GM19023 (cell line): ENCODE measurements at regions not wholly inside any gene's neighbourhood (a gene's known extent, or its start where the extent isn't known, plus 50 kb on each side); places are given as distances from the start of the nearest gene placed in this dataset.

Experiments
- ATAC-seq: cut with Tn5 transposase; IDR thresholded peaks from one replicate; pipeline ENCODE4 v1.9.1; 2021; ENCODE audit warnings: mild to moderate bottlenecking, moderate library complexity; ENCODE audit not compliant: unreplicated experiment

GRCh38 chr14:97458661-97459579, 661.7 kb downstream of the VRK1 start:
- no peak for ATAC-seq

GRCh38 chr14:97462081-97462480, 664.9 kb downstream of the VRK1 start:
- no peak for ATAC-seq

- ATAC-seq: no peak
These were observed 671.0 kb downstream of the VRK1 start for GRCh38 chr14:97468220-97468619.

- no peak for ATAC-seq
These were observed 680.2 kb downstream of the VRK1 start for GRCh38 chr14:97477353-97477752.

GRCh38 chr14:97485201-97485600, 688.0 kb downstream of the VRK1 start:
- no peak for ATAC-seq

GRCh38 chr14:97486601-97487120, 689.5 kb downstream of the VRK1 start:
- no peak for ATAC-seq

GRCh38 chr14:97489750-97490149, 692.6 kb downstream of the VRK1 start:
- no peak for ATAC-seq

DNA sequence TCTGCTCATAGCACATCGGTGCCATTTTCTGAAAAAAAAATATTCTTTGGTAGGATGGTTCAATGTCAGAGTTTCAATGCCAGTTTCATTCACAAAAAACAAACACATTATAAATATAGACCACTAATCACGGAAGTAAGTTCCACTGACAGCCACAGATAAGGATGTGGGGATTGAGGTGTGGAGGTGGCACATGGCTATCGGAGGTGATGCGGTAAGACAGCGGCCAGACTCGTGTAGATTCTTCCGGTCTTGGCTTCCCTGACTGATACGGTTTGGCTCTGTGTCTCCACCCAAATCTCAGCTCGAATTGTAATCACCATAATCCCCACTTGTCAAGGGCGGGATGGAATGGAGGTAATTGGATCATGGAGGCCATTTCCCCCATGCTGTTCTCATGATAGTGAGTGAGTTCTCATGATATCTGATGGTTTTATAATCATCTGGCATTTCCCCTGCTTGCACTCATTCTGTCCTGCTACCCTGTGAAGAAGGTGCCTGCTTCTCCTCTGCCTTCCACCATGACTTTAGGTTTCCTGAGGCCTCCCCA, 693.4 kb downstream of the VRK1 start:
- no peak for ATAC-seq

DNA sequence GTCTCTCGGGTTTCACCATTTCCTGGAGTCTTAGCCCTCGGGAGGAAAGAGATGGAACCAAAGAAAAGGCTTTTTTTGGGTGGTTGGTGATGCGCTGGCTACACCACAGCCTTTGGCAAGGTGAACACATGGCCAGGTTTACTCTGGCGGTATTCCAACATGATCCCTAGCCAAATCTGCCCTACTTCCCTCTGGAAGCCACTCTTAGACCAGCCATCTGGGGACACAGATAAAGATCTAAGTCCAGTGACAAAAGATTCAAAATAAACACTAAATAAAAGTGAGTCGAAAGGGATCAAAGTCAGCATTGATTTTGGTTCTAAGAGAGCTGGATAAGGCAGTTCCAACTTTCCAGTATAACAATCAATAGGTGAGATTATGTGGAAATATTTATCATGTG, 694.5 kb downstream of the VRK1 start:
- no peak for ATAC-seq

GRCh38 chr14:97499790-97500481, 702.8 kb downstream of the VRK1 start:
- ATAC-seq: no peak

GRCh38 chr14:97506626-97507025, 709.4 kb downstream of the VRK1 start:
- ATAC-seq: no peak

GRCh38 chr14:97513891-97514290, 716.7 kb downstream of the VRK1 start:
- ATAC-seq: no peak

DNA sequence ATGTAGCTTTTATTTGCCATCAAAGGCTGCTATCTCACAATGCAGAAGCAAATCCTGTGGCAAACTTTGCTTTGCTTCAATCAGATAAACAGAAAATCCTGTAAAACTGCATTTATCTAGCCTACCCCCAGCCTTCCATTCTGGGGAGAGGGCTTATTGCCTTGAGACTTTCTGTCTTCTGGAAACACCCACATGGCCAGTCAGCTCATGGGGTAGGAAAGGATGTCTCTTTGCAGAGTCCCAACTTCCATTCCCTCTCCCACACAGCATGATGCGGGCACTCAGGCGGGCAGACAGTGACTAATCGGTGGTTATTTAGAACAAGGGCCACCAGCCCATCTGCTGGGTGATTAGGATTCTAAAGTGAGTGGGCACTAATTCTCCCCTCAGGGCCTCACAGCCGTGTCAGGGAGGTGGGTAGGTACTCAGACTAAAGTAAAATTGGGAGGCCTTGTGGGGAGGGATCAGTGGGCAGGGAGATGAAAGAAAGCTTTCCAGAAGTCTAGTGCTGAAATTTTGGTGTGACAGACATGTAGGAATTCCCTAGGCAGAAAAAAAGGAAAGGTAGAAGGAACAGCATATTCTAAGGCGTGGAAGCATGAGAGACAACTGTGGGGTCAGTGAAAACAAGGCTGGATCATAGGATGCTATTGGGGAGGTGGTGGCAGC, 720.5 kb downstream of the VRK1 start:
- no peak for ATAC-seq

DNA sequence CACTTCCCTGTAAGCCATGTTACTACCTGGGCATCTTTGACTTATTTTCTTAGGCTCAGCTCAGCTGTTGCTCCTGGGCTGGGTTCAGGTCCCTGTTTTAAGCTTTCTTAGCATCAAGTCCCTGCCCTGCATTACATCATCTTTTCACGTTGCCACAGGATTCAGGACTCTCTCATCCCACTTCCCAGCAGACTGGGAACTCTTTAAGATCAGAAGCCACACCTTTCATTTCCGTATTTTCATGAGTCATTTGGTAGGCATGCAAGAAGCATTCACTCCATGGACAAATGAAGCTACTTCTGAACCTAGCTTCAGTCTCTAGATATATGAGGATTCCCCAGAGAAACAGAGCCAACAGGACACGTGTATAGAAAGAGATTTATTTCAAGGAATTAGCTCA, 726.8 kb downstream of the VRK1 start:
- no peak for ATAC-seq

DNA sequence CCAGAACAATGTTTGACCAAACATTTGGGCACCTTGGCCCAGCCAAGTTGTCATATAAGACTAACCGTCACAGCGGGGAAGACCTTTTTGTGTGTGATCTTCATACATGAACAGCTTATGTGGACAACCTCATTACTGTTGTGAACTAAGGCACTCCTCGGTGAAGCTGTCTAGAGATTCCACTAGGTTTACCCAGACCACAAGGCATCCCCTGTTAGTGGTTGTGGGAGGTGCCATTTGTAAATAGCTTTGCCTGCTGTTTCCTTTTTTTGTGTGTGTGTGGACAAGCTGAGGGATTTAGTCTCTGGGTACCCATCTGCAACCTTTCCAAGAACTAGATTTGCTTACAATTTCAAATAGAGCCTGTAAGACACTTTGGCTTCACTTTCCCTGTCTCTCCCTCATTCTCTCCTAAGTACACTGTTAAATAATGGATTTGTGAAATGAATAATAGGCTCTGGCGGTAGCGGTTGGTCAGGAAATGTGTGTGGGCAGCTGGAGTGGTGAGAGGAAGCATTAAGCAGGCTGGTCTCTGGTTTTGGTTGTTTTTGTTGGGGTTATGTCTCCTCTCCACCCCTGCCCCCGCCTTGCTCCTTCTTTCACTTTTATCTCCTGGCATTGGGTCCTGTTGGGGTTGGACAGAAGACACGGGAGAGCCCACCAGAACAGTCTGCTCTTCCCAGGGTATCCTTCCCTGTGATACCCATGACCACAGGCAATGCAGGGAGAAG, 727.6 kb downstream of the VRK1 start:
- ATAC-seq: no peak

DNA sequence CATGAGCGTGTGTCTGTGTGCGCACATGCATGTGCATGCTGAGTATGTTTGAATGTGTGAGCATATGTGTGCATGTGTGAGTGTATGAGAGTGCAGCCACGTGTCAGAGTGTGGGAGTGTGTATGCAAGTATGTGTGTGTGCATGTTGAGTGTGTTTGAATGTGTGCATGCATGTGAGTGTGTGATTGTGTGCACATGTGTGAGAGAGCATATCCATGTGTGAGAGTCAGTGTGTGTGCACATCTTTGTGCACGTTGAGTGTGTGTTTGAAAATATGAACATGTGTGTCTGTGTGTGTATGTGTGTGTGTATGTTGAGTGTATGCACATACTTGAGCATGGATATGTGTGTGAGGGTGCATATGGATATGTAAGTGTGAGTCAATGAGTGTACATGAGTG, 730.8 kb downstream of the VRK1 start:
- no peak for ATAC-seq

GRCh38 chr14:97532052-97532451, 734.9 kb downstream of the VRK1 start:
- no peak for ATAC-seq

DNA sequence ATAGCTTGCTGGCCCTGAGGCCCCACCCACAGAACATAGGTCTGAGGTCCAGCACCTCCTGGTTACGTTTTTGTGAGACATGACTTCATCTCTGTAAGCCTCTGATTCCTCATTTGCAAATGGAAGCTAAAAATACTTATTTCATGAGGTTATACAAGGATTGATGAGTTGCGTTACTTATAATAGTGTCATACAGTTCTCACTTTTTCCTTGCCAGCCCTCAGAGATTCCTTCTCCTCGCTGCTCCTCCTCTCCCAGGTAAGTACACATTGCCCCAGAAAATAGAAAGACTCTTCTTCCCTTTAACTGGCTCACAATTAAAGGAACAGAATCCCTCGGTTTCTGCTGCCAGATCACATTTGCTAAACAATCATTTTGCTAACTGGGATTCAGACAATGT, 739.2 kb downstream of the VRK1 start:
- no peak for ATAC-seq

- ATAC-seq: no peak
These were observed 741.7 kb downstream of the VRK1 start for GRCh38 chr14:97538749-97539410.

DNA sequence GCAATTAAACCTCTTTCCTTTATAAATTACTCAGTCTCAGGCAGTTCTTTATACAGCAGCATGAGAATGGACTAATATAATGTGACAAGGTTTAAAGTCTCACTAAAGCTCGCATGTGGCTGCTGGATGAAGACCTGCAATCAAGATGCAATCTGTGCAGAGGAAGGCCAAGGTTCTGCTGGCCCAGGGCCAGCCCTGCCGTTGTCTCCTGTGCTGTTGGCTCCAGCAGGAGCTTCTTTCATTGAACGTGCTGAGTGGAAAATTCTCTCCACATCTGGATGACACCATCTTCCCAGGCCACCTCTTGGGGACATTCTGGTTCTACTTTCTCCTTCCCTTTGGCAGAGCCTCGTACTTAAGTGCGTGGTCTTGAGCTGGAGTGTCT, 742.2 kb downstream of the VRK1 start:
- no peak for ATAC-seq
